Suprapubic skin (tissue), 3 donors: ENCODE measurements at regions not wholly inside any gene's neighbourhood (a gene's known extent, or its start where the extent isn't known, plus 50 kb on each side); places are given as distances from the start of the nearest gene placed in this dataset.

ENCODE experiments used
- CTCF ChIP-seq, 2 donors: fragments of 200-600 bp in 1 of 2; fragments of 450-650 bp in 1 of 2; sonication (generic) in 1 of 2; IDR thresholded peaks; one replicate each; pipeline ENCODE4 v1.5.1; 2016 to 2019; ENCODE audit warnings: antibody characterized with exemption in 2 of 2, mild to moderate bottlenecking in 1 of 2, moderate library complexity in 1 of 2
- EP300 ChIP-seq: sonication (generic); formaldehyde crosslinking; IDR thresholded peaks from one replicate; pipeline ENCODE4 v1.6.1; 2017; ENCODE audit warnings: antibody characterized with exemption
- POLR2A ChIP-seq, 2 donors: fragments of 450-650 bp; IDR thresholded peaks; one replicate each; pipeline ENCODE4 v1.6.1; 2017; ENCODE audit warnings: antibody characterized with exemption in 2 of 2, mild to moderate bottlenecking in 2 of 2, moderate library complexity in 2 of 2

DNA sequence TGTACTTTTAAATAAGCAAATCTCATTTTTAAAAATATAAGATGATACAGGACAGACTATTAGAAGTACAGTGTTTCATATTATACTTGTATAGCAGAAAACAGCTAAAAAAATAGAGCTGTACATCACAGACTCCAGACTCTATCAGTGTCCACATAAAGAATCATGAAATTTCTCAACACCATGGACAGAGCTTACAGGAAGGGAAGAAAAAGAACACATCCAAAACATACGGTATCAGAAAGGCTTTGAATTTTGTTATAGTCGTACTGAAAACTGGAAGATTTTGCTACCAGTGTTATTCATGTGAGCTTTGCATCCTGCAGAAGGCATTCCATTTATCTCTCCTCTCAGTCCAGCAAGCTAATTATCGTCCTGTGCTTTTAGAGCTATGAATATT lies 183.2 kb upstream of the PTPRZ1 start:
- TF ChIP-seq CTCF (IDR thresholded peaks at IDR 0.05) (no peak), POLR2A (IDR thresholded peaks at IDR 0.05) (no peak), EP300 (no peak)
